ENCODE measurements at regions not wholly inside any gene's neighbourhood (a gene's known extent, or its start where the extent isn't known, plus 50 kb on each side); places are given as distances from the start of the nearest gene placed in this dataset.

GRCh38 chr4:13024147-13025105 is 459.7 kb downstream of the RAB28 start:
- DNase-seq = no peak

GRCh38 chr4:13007802-13008470 is 476.2 kb downstream of the RAB28 start:
- DNase-seq = no peak

GRCh38 chr4:12993923-12994322 is 490.2 kb downstream of the RAB28 start:
- no peak for DNase-seq

GRCh38 chr4:12987284-12987683 is 496.9 kb downstream of the RAB28 start:
- DNase-seq = no peak

GRCh38 chr4:12979797-12980196 is 504.3 kb downstream of the RAB28 start:
- DNase-seq = no peak

GRCh38 chr4:12978310-12978709 is 505.8 kb downstream of the RAB28 start:
- DNase-seq = no peak

GRCh38 chr4:12975511-12975910 is 508.6 kb downstream of the RAB28 start:
- no peak for DNase-seq

- DNase-seq = no peak
These were observed 510.6 kb downstream of the RAB28 start for GRCh38 chr4:12973522-12973921.

- no peak for DNase-seq
These were observed 515.8 kb downstream of the RAB28 start for GRCh38 chr4:12968345-12968744.

GRCh38 chr4:12966726-12967125 is 517.4 kb downstream of the RAB28 start:
- DNase-seq = no peak

- no peak for DNase-seq
These were observed 518.8 kb downstream of the RAB28 start for GRCh38 chr4:12965334-12965733.

GRCh38 chr4:12963912-12964311 is 520.2 kb downstream of the RAB28 start:
- DNase-seq = no peak

GRCh38 chr4:12963291-12963690 is 520.8 kb downstream of the RAB28 start:
- no peak for DNase-seq

- DNase-seq = no peak
These were observed 522.4 kb downstream of the RAB28 start for GRCh38 chr4:12961713-12962112.

- no peak for DNase-seq
These were observed 525.7 kb downstream of the RAB28 start for GRCh38 chr4:12958436-12958835.

GRCh38 chr4:12957108-12957507 is 527.0 kb downstream of the RAB28 start:
- DNase-seq = no peak

GRCh38 chr4:12956026-12956425 is 528.1 kb downstream of the RAB28 start:
- no peak for DNase-seq

GRCh38 chr4:12949719-12950490 is 534.2 kb downstream of the RAB28 start:
- DNase-seq = no peak

- no peak for DNase-seq
These were observed 541.1 kb downstream of the RAB28 start for GRCh38 chr4:12943069-12943468.

GRCh38 chr4:12933760-12934221 is 550.3 kb downstream of the RAB28 start:
- DNase-seq = no peak

GRCh38 chr4:12932203-12932788 is 551.8 kb downstream of the RAB28 start:
- no peak for DNase-seq

- no peak for DNase-seq
These were observed 554.4 kb downstream of the RAB28 start for GRCh38 chr4:12929784-12930183.

- DNase-seq = no peak
These were observed 555.4 kb downstream of the RAB28 start for GRCh38 chr4:12928751-12929150.
